ENCODE measurements at regions not wholly inside any gene's neighbourhood (a gene's known extent, or its start where the extent isn't known, plus 50 kb on each side); places are given as distances from the start of the nearest gene placed in this dataset.

DNA sequence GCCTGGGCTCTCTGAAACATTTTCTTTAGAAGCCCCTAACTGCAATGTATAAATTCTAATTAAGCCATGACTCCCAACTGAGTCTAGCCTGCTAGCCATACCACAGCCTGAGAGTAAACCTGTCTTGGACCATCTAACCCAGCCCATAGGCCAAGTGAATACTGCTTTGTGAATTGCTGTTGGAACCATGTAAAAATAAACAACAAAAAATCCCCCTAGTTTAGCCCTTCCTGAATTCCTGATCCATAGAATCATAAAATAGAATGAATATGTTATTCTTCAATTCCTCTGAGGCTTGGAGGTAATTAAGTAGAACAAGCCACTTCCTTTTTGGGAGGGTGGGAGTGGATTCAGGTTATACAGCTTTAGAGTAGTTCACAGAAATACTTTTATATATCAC is 1496.4 kb downstream of the MRPL39 start:
- Mint-ChIP-seq H3K4me3 (no peak overlapping the region), H3K27me3 (no peaks in the 10 kb centered on the region), H3K9me3 (no peaks in the 10 kb centered on the region), H3K36me3 (ENCODE audit: low read depth) (no peaks in the 10 kb centered on the region), H3K4me1 (no peaks in the 10 kb centered on the region), H3K27ac (no peak overlapping the region)
- intact Hi-C loops (cut with micrococcal nuclease), result no loop called here
- no peak for DNase-seq

DNA sequence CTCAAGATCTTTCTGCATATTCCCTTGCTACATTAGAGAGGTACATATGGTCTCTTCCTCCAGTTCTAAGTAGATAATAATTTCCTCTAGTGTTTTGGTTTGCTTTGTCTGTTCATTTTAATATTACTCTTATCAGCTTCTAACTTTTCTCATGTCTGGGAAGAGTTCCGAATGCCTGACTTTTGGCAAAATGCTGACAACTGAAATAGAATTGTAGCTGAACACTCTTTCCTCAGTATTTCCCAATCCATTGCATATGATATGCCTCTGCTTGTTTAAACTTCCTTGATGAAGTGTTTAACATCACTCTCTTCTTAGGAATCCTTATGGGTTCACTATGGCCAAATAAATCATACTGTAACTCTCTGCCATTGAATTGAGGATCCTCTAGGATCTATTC is 1510.1 kb downstream of the MRPL39 start:
- intact Hi-C loops (cut with micrococcal nuclease), result no loop called here
- no peaks in the 10 kb centered on the region for H3K4me1 Mint-ChIP-seq
- no peaks in the 10 kb centered on the region for H3K9me3 Mint-ChIP-seq
- no peak overlapping the region for H3K27ac Mint-ChIP-seq
- H3K4me3 Mint-ChIP-seq, result no peak overlapping the region
- no peak for DNase-seq
- no peaks in the 10 kb centered on the region for H3K36me3 Mint-ChIP-seq (ENCODE audit: low read depth)
- H3K27me3 Mint-ChIP-seq, result no peaks in the 10 kb centered on the region

DNA sequence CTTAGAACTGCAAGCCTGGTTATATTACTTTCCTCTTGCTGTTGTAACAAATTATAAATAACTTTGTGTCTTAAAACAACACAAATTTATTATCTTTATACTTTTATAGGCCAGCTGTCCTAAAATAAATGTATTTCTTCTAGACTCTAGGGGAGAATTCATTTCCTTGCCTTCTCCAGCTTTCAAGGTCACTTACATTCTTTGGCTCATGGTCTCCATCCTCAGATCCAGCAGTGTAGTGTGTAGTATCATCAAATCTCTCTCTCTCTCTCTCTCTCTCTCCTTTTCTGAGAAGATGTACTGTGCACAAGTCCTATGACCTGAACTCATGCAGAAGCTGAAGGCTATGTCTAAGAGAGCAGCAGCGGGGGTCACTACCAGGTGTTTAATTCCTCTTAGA is 1510.6 kb downstream of the MRPL39 start:
- no peaks in the 10 kb centered on the region for H3K36me3 Mint-ChIP-seq (ENCODE audit: low read depth)
- intact Hi-C loops (cut with micrococcal nuclease), result no loop called here
- H3K9me3 Mint-ChIP-seq, result no peaks in the 10 kb centered on the region
- H3K27ac Mint-ChIP-seq, result no peak overlapping the region
- DNase-seq, result no peak
- H3K4me1 Mint-ChIP-seq, result no peaks in the 10 kb centered on the region
- H3K4me3 Mint-ChIP-seq, result no peak overlapping the region
- H3K27me3 Mint-ChIP-seq, result no peaks in the 10 kb centered on the region

GRCh38 chr21:24093032-24093431 is 1514.2 kb downstream of the MRPL39 start:
- no peak for DNase-seq
- no peaks in the 10 kb centered on the region for H3K9me3 Mint-ChIP-seq
- intact Hi-C loops (cut with micrococcal nuclease), result no loop called here
- H3K4me1 Mint-ChIP-seq, result no peaks in the 10 kb centered on the region
- H3K4me3 Mint-ChIP-seq, result no peak overlapping the region
- no peaks in the 10 kb centered on the region for H3K27me3 Mint-ChIP-seq
- H3K36me3 Mint-ChIP-seq (ENCODE audit: low read depth), result no peaks in the 10 kb centered on the region
- H3K27ac Mint-ChIP-seq, result no peak overlapping the region

DNA sequence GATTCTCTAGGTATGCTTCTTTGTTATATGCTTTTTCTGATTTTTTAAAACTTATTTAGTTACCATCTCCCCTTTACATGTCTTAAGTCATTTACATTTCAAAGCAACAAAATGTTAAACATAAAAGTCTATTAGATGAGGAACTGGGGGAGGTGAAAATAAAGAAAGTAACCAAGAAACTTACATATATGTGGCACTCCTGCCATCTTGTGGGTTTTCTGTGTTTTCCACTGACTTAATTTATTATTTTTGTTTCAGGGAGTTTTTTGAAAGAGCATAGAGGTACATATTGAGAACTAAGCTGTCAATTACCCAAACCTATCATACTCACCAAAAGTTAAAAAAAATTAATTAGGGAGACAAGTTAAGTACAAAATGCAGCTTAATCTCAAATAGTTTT is 1531.1 kb downstream of the MRPL39 start:
- H3K9me3 Mint-ChIP-seq, result peaks cover 7% of the 10 kb centered on the region
- no peak overlapping the region for H3K27ac Mint-ChIP-seq
- H3K4me1 Mint-ChIP-seq, result no peaks in the 10 kb centered on the region
- DNase-seq, result no peak
- no peaks in the 10 kb centered on the region for H3K36me3 Mint-ChIP-seq (ENCODE audit: low read depth)
- H3K27me3 Mint-ChIP-seq, result no peaks in the 10 kb centered on the region
- intact Hi-C loops (cut with micrococcal nuclease), result no loop called here
- H3K4me3 Mint-ChIP-seq, result no peak overlapping the region

- Mint-ChIP-seq H3K36me3 (ENCODE audit: low read depth) (no peaks in the 10 kb centered on the region), H3K4me1 (no peaks in the 10 kb centered on the region), H3K9me3 (no peaks in the 10 kb centered on the region), H3K27ac (no peak overlapping the region), H3K27me3 (no peaks in the 10 kb centered on the region), H3K4me3 (no peak overlapping the region)
- DNase-seq, result no peak
- intact Hi-C loops (cut with micrococcal nuclease), result no loop called here
Observed at GRCh38 chr21:24055696-24056095, 1551.6 kb downstream of the MRPL39 start.

GRCh38 chr21:24050231-24050630 is 1557.0 kb downstream of the MRPL39 start:
- intact Hi-C loops (cut with micrococcal nuclease), result no loop called here
- no peaks in the 10 kb centered on the region for H3K9me3 Mint-ChIP-seq

GRCh38 chr21:24046829-24047443 is 1560.3 kb downstream of the MRPL39 start:
- H3K36me3 Mint-ChIP-seq (ENCODE audit: low read depth), result no peaks in the 10 kb centered on the region
- no peak overlapping the region for H3K4me3 Mint-ChIP-seq
- H3K4me1 Mint-ChIP-seq, result peaks cover 3% of the 10 kb centered on the region
- intact Hi-C loops (cut with micrococcal nuclease), result loop anchor here (10.0 kb wide), 1 partner anchor 192 kb away; no protein-coding TSS in a partner anchor
- no peaks in the 10 kb centered on the region for H3K27me3 Mint-ChIP-seq
- H3K9me3 Mint-ChIP-seq, result no peaks in the 10 kb centered on the region
- no peak overlapping the region for H3K27ac Mint-ChIP-seq
- DNase-seq, result no peak

More at GRCh38 chr21:24050231-24050630, 1557.0 kb downstream of the MRPL39 start:
- no peaks in the 10 kb centered on the region for H3K27me3 Mint-ChIP-seq
- no peak overlapping the region for H3K27ac Mint-ChIP-seq
- DNase-seq, result no peak
- no peak overlapping the region for H3K4me3 Mint-ChIP-seq
- H3K36me3 Mint-ChIP-seq (ENCODE audit: low read depth), result no peaks in the 10 kb centered on the region
- H3K4me1 Mint-ChIP-seq, result peaks cover 3% of the 10 kb centered on the region

GRCh38 chr21:24045775-24046215 is 1561.5 kb downstream of the MRPL39 start:
- Mint-ChIP-seq H3K9me3 (no peaks in the 10 kb centered on the region), H3K27ac (no peak overlapping the region), H3K36me3 (ENCODE audit: low read depth) (no peaks in the 10 kb centered on the region), H3K4me3 (no peak overlapping the region), H3K4me1 (peaks cover 3% of the 10 kb centered on the region), H3K27me3 (no peaks in the 10 kb centered on the region)
- intact Hi-C loops (cut with micrococcal nuclease), result loop anchor here (10.0 kb wide), 1 partner anchor 191 kb away; no protein-coding TSS in a partner anchor
- DNase-seq, result peak; percentile 65

DNA sequence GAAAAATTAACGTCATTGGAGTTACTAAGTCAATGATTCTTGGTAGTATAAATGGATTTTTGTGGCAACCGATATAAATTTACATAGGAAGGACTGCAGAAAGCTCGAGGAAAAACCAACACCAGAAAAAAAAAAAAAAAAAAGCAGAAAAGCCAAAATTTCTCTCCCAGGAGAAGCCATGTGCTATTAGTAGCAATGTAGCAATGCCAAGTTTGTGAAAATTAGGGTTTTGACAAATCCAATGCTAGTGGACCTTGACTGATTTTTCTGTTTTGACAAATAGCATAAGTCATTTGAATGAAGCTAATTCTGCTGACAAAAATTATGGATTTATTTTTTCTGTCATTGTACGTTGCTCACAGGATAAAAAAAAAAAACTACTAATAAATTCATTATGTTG is 1561.9 kb downstream of the MRPL39 start:
- H3K36me3 Mint-ChIP-seq (ENCODE audit: low read depth), result no peaks in the 10 kb centered on the region
- no peak for DNase-seq
- no peaks in the 10 kb centered on the region for H3K9me3 Mint-ChIP-seq
- no peaks in the 10 kb centered on the region for H3K27me3 Mint-ChIP-seq
- intact Hi-C loops (cut with micrococcal nuclease), result loop anchor here (10.0 kb wide), 1 partner anchor 191 kb away; no protein-coding TSS in a partner anchor
- no peak overlapping the region for H3K27ac Mint-ChIP-seq
- H3K4me3 Mint-ChIP-seq, result no peak overlapping the region
- peaks cover 3% of the 10 kb centered on the region for H3K4me1 Mint-ChIP-seq

DNA sequence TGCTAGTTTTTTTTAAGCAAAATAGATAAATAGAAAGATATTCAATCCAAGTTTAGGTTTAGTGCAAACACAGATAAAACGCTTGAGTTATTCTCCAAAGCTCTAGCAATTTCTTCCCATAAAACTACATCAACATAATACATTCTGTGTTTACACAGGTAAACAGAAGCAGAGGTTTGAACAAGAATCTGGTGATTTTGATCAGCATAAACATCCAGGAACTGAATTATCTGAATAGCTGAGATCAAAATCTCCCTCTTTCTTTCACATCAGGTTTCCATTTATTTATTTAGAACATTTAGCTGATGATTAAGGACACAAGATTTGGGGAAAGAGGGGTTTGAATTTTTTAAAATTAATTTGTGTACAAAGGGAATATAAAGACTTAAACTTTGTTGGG is 1564.6 kb downstream of the MRPL39 start:
- no peak for DNase-seq
- Mint-ChIP-seq H3K27me3 (no peaks in the 10 kb centered on the region), H3K9me3 (no peaks in the 10 kb centered on the region), H3K4me3 (no peak overlapping the region), H3K4me1 (peaks cover 3% of the 10 kb centered on the region), H3K27ac (no peak overlapping the region), H3K36me3 (ENCODE audit: low read depth) (no peaks in the 10 kb centered on the region)
- intact Hi-C loops (cut with micrococcal nuclease), result loop anchor here (10.0 kb wide), 1 partner anchor 188 kb away; no protein-coding TSS in a partner anchor

DNA sequence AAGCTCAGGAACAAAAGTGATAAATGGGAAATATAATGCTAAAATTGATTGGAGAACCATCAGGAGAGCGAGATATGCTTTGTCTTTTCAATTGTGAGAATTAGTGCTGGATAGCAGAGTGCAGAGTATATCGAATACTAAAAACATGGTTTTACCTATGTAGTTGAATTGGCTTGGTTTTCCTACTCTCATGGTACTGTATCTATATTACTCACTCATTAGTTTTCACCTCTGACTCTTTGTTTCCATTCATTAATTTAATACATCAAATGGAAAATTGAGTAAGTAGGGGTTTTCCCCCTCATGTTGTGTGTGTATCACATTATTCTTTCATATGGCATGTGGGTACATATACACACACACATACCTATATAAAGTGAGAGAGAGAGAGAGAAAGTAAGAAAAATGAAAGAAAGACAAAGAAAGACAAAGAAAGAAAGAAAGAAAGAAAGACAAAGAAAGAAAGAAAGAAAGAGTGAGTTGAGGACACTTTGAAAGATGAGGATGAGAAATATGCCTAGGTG is 1574.5 kb downstream of the MRPL39 start:
- no peaks in the 10 kb centered on the region for H3K9me3 Mint-ChIP-seq
- intact Hi-C loops (cut with micrococcal nuclease), result no loop called here
- no peaks in the 10 kb centered on the region for H3K27me3 Mint-ChIP-seq
- H3K36me3 Mint-ChIP-seq (ENCODE audit: low read depth), result no peaks in the 10 kb centered on the region
- H3K4me1 Mint-ChIP-seq, result no peaks in the 10 kb centered on the region
- no peak for DNase-seq
- no peak overlapping the region for H3K4me3 Mint-ChIP-seq
- peak overlapping the region; percentile 25 for H3K27ac Mint-ChIP-seq

DNA sequence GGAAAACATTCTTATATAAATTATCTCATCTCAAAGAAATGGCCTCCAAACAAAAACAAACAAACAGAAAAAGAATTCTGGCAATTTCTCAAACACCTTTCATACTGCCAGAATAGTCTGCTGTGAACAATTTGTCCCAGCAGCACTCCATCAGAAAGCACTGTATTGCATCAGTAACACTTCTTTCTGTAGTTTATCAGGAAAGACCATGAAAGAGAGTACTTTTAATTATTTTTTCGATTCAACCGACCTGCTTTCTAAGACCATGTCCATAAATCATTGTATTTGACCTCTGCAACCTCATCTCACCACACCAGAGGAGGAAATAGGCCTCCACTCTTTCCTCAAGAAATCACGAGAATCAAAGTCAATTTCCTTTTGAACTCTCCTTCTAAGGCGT is 1579.9 kb downstream of the MRPL39 start:
- no peaks in the 10 kb centered on the region for H3K36me3 Mint-ChIP-seq (ENCODE audit: low read depth)
- no peak overlapping the region for H3K4me3 Mint-ChIP-seq
- no peaks in the 10 kb centered on the region for H3K9me3 Mint-ChIP-seq
- no peak overlapping the region for H3K27ac Mint-ChIP-seq
- H3K27me3 Mint-ChIP-seq, result no peaks in the 10 kb centered on the region
- intact Hi-C loops (cut with micrococcal nuclease), result no loop called here
- no peak for DNase-seq
- H3K4me1 Mint-ChIP-seq, result no peaks in the 10 kb centered on the region

- Mint-ChIP-seq H3K9me3 (peaks cover 3% of the 10 kb centered on the region), H3K36me3 (ENCODE audit: low read depth) (no peaks in the 10 kb centered on the region)
Observed at GRCh38 chr21:24025101-24025500, 1582.2 kb downstream of the MRPL39 start.

DNA sequence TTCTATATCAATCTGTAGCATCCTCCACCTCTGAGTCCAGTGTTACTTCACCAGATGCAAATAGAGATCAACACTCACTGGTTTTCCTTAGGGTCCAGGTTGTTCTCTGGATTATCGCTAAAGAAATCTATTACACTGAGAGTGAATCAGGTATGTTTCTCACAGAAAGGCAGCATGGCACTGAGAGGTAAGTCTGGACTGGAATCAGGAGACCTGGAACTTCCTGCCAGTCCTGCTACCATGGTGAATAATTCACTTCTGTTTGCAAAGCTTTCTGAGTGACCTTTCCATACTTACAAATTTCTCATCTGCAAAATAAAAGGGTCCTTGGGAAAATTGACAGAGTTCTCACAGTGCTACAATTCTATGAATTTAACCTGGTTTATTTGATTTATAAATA is 1583.3 kb downstream of the MRPL39 start:
- peaks cover 3% of the 10 kb centered on the region for H3K9me3 Mint-ChIP-seq
- intact Hi-C loops (cut with micrococcal nuclease), result no loop called here
- DNase-seq, result no peak
- H3K27me3 Mint-ChIP-seq, result no peaks in the 10 kb centered on the region
- H3K27ac Mint-ChIP-seq, result no peak overlapping the region
- no peak overlapping the region for H3K4me3 Mint-ChIP-seq
- H3K4me1 Mint-ChIP-seq, result no peaks in the 10 kb centered on the region
- H3K36me3 Mint-ChIP-seq (ENCODE audit: low read depth), result no peaks in the 10 kb centered on the region

More at GRCh38 chr21:24025101-24025500, 1582.2 kb downstream of the MRPL39 start:
- Mint-ChIP-seq H3K4me3 (no peak overlapping the region), H3K4me1 (no peaks in the 10 kb centered on the region), H3K27me3 (no peaks in the 10 kb centered on the region), H3K27ac (no peak overlapping the region)
- DNase-seq, result no peak
- intact Hi-C loops (cut with micrococcal nuclease), result no loop called here

All from activated CD4-positive, alpha-beta T cell treated with anti-CD3 and anti-CD28 coated beads, Interleukin-2, amount 10 ng/mL, durations not matched to agents 24 days and 14 days (primary cell).